GM18517 (cell line): ENCODE measurements at regions not wholly inside any gene's neighbourhood (a gene's known extent, or its start where the extent isn't known, plus 50 kb on each side); places are given as distances from the start of the nearest gene placed in this dataset.
"Not testable (repeated sequence)": the region's sequence is repeated elsewhere in the genome, so short reads cannot be mapped to it uniquely, and the experiment has no call there.

Experiments
- ATAC-seq: cut with Tn5 transposase; IDR thresholded peaks from one replicate; pipeline ENCODE4 v1.9.1; 2021; ENCODE audit warnings: mild to moderate bottlenecking, moderate library complexity; ENCODE audit not compliant: unreplicated experiment

- no peak for ATAC-seq
These were observed 285.7 kb upstream of the POU5F2 start for GRCh38 chr5:94027145-94027544.

DNA sequence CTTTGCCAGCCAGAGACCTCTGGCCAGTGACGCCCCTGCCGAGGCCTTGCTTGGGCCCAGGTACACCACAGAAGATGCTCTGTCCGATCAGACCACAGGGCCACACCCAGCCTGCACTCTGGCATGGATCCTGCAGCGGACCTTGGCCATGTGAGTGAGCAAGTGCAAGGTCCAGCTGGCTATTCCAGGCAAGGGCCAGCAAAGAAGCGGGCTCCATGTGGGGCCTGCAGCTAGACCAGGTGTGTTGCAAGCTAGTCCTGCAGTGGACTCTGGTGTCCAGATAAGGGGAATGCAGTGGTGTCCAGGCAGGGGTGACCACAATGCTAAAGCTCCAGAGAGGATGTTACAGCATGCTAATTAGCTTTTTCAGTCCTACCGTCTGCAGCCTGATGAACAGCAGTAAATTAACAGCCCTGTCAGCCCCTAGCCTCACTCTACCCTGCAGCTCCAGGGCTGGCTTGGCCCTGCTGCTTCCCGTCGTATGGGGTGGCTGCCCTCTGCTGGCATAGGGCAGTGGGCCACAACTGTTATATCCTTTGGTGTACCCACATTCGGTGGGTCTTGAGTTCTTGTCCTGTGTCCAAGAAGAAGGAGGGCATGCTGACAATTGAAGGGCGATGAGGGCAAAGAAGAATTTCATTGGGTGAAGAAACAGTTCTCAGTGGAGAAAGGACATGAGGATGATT is 284.5 kb upstream of the POU5F2 start:
- ATAC-seq, result no peak

DNA sequence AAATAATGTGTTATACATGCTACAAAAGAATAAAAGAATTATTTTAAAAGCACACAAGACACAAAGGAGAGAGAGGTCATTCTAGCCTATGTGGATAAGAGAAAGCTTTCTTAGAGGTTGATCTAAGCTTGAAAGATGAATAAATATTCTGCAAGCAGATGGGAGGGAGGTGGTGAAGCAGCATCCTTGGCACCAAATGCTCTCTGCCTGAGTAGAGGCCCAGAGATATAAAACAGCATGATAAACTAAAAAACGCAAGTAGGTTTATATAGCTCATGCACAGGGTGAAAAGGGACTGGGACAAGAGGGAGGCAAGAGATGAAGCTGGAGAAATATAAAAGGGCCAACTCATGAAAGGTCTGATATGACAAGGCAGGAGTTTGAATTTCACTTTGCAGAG is 283.2 kb upstream of the POU5F2 start:
- ATAC-seq, result no peak

- no peak for ATAC-seq
These were observed 282.7 kb upstream of the POU5F2 start for GRCh38 chr5:94024101-94024500.

DNA sequence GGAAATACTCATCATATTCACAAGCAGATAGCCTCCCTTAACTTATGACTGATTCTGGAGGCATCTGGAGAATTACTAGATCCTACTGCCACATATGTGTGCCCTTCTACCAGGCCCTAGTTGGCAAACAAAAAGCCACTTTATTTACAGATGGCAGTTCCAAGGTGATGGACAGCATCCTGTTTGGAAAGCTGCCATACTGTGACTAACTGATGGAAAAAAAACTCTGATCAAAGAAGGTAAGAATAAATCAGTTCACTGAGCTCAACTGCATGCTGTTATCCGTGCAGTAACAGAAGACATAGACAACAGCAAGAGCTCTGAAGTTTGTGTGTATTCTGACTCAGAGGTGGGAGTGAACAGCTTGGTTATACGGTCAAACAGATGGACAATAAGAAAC is 279.8 kb upstream of the POU5F2 start:
- ATAC-seq, result no peak

GRCh38 chr5:94017579-94017978 is 276.2 kb upstream of the POU5F2 start:
- no peak for ATAC-seq

DNA sequence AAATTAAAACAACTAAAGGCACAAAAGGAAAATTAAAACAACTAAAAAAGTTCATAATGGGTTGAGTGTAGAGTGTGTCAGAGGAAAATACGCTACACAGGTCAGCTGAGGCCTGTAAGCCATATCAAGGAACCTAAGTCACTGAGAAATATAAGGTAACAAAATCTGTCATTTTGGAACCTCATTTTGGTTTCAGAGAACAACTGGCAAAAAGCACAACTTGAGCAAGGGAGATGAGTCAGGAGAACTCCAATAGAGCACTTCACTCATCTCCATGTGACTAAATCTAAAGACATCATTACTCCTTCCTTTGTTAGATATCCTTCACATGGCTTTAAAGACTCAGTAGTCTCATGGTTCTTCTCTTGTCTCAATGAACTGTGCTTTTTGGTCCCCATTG is 269.4 kb upstream of the POU5F2 start:
- no peak for ATAC-seq

GRCh38 chr5:94009161-94009560 is 267.8 kb upstream of the POU5F2 start:
- ATAC-seq, result no peak

DNA sequence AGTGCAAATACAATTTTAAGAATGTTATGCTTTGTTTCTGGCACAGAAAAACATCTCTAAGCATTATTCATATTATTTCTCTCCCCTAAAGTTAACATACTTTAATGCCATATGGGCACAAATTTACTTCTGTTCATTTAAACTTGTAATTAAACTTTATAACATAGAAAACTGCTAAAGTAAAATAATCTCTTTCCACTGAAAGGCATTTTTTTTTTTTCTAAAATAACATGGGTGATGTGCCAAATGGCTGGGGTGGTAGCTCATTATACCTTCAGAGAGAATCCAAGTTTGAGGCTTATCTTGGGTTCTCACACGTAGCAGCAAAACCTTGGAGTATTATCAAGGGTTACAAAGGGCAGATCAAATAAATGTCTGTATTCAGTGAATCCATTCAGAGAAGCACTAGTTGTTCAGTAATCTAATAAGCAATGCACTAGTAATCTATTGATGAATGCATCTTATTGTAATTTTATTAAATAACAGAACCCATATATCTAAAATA is 257.6 kb upstream of the POU5F2 start:
- ATAC-seq, result no peak

DNA sequence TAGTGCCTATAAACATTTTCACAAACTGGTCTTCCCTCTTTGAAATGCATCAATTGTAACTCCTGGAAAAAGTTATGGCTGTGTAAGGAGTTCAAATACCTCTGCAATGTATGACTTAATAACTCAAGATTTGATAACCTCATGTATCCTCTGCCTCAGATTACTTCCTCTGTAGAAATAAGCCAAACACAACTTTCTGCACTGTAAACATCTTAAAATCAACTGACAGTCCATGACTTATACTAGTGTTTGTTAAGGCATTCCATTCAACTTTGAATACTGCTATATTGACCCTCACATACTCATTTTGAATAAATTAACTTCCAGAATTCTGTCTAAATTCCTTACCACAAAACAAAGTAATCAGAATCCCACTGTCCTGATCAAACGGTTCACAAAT is 256.2 kb upstream of the POU5F2 start:
- ATAC-seq, result no peak

DNA sequence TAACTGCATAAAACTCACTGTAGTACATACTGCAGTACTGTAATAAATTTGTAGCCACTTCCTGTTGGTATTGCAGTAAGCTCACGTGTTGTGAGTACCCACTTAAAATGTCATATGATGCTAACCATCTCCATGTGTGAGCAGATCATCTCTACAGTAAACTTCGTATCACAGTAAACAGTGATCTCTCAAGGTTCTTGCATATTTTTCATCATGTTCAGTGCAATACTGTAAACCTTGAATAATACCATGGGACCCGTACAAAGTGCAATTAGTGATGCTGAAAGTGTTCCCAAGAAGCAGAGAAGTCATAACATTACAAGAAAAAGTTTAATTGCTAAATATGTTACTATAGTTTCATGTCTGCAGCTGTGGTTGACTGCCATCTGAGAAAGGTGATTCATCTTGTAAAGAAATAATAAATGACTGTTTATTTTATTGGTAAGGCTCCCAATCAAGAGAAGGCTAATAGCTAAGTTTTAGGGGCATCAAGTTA is 253.8 kb upstream of the POU5F2 start:
- ATAC-seq, result peak; percentile 47

DNA sequence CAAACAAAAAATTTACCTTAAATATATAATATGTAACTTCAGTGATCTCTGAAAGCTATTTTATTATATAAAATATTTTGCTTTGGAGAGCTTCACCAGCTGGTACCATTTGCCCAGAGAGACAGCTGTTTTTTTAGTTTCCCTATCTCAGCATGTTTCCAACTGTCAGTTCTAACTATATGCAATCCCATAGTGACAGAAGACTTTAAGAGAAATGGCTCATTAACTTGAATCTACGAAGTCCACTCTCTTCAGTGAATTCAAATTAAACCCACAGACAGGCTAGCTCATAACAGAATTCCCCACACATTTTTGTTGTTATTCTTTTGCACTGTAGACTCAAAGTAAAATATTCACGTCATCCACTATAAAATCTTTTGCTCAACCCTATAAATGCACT is 251.8 kb upstream of the POU5F2 start:
- ATAC-seq, result no peak

DNA sequence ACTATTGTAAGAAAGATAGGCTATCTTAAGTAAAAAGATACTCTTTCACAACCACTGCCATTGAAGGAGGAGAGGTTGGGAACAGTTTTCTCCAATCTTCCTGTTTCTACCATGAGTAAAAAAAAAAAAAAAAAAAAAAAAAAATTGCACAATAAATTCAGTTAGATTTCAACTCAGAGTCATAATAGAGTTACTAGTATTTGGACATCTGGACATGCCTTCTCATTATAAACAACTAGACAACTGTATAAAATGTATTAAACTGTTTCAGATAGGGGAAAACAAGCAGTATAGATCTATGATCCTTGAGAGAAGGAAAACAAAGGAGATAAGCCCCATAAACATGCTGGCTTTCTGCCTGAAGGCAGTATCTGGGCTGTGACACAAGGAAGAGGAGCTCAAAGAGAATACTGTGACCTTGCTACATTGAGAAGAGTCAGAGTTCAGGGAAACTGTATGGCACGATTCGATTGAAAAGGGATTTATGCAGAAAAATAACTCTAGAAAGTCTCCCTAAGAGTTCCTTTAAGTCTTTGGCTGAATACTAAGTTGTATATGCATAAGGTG is 249.2 kb upstream of the POU5F2 start:
- no peak for ATAC-seq

DNA sequence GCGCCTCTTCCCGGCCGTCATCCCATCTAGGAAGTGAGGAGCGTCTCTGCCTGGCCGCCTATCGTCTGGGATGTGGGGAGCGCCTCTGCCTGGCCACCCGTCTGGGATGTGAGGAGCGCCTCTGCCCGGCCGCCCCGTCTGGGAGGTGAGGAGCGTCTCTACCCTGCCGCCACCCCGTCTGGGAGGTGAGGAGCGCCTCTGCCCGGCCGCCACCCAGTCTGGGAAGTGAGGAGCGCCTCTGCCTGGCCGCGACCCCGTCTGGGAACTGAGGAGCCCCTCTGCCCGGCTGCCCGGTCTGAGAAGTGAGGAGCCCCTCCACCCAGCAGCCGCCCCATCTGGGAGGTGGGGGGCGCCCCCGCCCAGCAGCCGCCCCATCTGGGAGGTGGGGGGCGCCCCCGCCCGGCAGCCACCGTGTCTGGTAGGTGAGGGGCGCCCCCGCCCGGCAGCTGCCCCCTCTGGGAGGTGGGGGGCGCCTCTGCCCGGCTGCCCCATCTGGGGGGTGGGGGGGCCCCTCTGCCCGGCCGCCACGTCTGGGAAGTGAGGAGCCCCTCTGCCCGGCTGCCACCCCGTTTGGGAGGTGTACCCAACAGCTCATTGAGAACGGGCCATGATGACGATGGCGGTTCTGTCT is 244.7 kb upstream of the POU5F2 start:
- ATAC-seq, result not testable (repeated sequence)

DNA sequence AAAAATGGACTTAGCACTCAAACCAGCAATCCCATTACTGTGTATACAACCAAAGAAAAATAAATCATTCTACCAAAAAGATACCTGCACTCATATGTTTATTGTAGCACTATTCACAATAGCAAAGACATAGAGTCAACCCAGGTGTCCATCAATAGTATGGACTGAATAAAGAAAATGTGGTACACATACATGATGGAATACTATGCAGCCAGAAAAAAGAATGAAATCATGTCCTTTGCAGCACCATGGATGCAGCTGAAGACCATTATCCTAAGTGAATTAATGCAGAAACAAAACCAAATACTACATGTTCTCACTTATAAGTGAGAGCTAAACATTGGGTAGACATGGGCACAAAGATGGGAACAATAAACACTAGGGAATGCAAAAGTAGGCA is 236.8 kb upstream of the POU5F2 start:
- no peak for ATAC-seq

DNA sequence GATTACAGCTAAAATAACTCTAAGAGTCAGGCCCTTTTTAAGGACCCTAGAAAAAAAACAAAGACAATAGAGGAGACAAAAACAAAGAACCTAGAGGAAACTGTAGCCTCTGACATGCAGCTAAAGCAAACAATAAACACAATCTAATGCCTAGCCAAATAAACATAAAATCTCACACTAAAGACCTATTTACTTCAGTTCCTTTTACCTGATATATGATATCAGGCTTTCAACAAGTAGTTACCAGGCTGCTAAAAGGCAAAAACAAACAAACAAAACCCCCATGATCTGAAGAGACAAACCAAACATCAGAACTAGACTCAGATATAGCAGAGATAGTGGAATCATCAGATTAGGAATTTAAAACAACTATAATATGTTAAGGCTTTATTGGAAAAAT is 226.5 kb upstream of the POU5F2 start:
- ATAC-seq, result no peak

DNA sequence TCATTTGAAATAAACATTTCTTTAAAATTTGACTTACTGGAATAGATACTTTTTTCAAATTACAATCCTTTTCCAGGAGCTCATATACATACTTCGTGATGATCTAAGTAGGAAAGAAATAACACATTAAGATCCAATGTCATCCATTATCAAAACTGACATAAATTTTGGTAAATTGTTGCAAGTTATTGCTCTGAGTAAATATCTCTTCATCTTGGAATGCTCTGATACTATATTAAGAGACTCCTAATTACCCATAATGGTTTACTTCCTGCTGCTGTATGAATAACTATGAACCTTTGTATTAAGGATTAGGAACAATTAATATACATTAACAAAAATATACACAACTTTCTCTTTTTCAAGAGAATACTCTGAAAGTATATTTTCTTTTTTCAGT is 223.0 kb upstream of the POU5F2 start:
- no peak for ATAC-seq

DNA sequence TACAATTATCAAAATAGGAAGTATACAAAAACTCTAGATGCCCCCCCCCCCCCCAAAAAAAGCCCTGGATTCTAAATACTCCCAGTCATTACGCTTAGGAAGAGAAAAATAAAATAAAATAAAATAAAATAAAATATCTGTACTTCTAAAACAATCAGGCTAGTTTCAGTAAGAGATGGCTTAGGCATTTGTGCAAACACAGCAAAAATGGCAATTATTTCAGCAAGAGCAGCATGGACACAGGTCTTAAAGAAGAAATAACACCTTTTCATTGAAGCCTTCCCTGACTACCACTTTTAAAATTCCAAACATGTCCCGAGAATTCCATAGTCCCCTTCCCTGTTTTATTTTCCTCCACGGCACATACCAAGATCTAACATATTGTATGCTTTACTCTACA is 218.6 kb upstream of the POU5F2 start:
- no peak for ATAC-seq

- no peak for ATAC-seq
These were observed 214.6 kb upstream of the POU5F2 start for GRCh38 chr5:93956006-93956405.

DNA sequence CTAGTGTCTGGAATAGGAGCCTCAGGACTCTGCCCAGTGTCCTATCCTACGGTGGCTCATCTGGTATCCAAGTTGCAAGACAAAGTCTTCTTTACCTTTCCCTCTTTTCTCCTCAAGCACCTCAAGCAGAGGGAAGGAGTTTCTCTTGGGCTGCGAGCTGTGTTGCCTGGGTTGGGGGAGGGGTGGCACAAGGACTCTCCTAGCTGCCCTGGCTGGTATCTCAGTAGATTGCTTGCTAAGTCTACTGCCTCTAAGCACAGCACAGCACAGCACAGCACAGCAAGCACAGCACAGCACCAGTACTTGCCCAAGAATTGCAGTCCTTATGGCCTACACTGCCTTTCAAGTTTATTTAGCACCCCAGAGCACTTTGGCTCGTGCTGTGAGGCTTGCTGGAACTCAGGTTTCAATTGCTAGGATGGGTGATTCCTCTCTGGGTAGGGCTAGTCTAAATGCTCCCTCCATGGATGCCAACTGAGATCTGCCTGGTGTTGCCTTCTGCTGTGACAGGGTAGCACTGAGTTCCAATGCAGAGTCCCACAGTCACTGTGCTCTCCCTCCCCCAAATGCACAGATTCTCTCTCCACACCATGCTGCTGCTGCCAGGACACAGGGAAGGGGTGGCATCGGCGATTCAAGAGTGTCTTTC is 213.1 kb upstream of the POU5F2 start:
- ATAC-seq, result no peak

DNA sequence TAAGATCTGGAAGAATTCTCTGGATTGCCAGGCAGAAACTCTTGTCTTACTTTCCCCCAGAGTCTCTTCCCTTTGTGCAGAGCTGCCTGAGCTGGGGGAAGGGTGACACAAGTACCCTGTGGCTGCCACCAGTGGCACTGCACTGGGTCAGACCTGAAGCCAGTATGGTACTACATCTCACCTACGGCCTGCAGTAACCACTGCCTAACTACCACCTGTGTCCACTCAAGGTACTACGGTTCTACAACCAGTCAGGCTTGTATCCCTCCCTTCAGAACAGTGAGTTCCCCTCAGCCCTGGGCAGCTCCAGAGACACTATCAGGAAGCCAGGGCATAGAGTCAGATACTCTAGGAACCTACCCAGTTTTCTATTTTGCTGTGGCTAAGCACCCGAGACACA is 212.0 kb upstream of the POU5F2 start:
- no peak for ATAC-seq

DNA sequence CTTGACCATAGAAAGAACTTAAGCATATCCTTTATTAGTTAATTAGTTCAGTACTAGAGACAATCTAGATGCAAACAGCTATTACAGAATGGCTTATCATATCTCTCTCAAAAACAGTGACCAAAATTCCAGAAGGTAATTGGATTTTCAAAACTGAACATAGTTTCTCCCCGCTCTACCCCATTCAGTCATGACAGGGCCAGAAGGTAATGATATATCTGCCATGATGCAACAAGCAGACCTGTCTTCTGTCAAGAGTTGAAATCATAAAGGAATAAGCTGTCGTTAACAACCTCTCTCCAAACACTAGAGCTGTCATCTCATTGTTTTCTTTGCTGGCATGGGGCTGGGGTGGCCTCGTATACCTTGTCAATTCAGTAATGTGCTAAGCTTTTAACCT is 200.5 kb upstream of the POU5F2 start:
- no peak for ATAC-seq
